ENCODE measurements at regions not wholly inside any gene's neighbourhood (a gene's known extent, or its start where the extent isn't known, plus 50 kb on each side); places are given as distances from the start of the nearest gene placed in this dataset.

DNA sequence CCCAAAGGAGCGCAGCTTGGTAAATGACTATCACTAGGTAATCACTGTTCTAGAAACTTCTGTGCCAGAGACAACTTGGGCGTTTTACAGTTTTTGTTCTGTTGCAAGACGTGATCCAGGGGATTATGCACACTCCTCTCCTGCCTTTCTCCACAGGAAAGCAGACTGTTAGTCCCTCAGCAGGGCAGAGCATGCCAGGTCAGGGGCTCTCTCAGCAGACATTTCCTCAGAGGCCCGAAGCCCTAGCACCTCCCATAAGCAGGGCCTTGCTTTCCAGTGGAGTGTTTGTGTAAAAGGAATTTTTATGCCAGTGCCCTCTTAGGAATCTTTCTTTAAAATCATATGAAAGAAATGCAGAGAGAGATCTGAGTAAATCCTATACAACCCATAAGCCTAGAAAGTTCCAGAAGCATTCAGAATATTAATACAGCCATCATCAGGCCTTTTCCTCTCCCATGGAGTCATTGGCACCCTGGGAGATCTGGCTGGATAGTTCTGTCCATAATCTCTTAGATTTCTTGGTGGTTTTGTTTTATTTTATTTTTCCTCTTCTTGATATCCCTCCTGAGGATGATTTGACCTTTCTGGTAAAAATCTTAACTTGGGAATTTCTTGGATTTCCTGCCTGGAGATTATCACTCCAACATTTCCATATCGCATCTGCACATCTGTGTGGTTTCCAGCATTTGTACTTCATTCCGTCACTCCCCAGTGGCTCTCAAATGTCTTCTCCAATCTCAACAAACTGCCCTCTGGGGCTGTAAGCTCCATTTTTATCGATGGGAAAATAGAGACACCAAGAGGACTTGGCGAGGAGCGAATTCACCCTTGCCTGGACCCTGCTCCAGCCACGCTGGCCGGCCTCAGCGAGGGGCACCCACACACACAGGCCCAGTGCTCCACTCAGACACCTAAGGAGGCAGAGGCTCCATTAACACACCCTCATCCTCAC, 116.1 kb downstream of the PSMG1 start:
- intact Hi-C loops (cut with DNase I): no loop called here
- TF ChIP-seq, protein P1, sequence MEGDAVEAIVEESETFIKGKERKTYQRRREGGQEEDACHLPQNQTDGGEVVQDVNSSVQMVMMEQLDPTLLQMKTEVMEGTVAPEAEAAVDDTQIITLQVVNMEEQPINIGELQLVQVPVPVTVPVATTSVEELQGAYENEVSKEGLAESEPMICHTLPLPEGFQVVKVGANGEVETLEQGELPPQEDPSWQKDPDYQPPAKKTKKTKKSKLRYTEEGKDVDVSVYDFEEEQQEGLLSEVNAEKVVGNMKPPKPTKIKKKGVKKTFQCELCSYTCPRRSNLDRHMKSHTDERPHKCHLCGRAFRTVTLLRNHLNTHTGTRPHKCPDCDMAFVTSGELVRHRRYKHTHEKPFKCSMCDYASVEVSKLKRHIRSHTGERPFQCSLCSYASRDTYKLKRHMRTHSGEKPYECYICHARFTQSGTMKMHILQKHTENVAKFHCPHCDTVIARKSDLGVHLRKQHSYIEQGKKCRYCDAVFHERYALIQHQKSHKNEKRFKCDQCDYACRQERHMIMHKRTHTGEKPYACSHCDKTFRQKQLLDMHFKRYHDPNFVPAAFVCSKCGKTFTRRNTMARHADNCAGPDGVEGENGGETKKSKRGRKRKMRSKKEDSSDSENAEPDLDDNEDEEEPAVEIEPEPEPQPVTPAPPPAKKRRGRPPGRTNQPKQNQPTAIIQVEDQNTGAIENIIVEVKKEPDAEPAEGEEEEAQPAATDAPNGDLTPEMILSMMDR (IDR thresholded peaks at IDR 0.05): no peak
- H3K36me3 ChIP-seq: no peaks in the 10 kb centered on the region
- H3K4me3 ChIP-seq: no peak overlapping the region
- peaks cover 4 to 28% of the 10 kb centered on the region in 2 donors for H3K4me1 ChIP-seq
- H3K9me3 ChIP-seq: peaks cover 0 to 8% of the 10 kb centered on the region in 2 donors
- no peaks in the 10 kb centered on the region for H3K27me3 ChIP-seq
- H3K27ac ChIP-seq: peak overlapping the region; percentile 63 to 65
- DNase-seq (ENCODE audit: low spot score in 2 of 2): peak in 1 of 2 donors; percentile 74

GRCh38 chr21:39065917-39066316, 117.3 kb downstream of the PSMG1 start:
- H3K4me3 ChIP-seq: no peak overlapping the region
- DNase-seq (ENCODE audit: low spot score in 2 of 2): no peak
- peaks cover 0 to 8% of the 10 kb centered on the region in 2 donors for H3K9me3 ChIP-seq
- peaks cover 4 to 23% of the 10 kb centered on the region in 2 donors for H3K4me1 ChIP-seq
- TF ChIP-seq, protein P1 (IDR thresholded peaks at IDR 0.05): no peak
- H3K27ac ChIP-seq: peak overlapping the region; percentile 26 to 63
- no peaks in the 10 kb centered on the region for H3K36me3 ChIP-seq
- H3K27me3 ChIP-seq: no peaks in the 10 kb centered on the region
- intact Hi-C loops (cut with DNase I): no loop called here

GRCh38 chr21:39064325-39065012, 118.8 kb downstream of the PSMG1 start:
- no peak overlapping the region for H3K4me3 ChIP-seq
- H3K27me3 ChIP-seq: no peaks in the 10 kb centered on the region
- peaks cover 4 to 23% of the 10 kb centered on the region in 2 donors for H3K4me1 ChIP-seq
- intact Hi-C loops (cut with DNase I): no loop called here
- H3K36me3 ChIP-seq: no peaks in the 10 kb centered on the region
- peaks cover 0 to 8% of the 10 kb centered on the region in 2 donors for H3K9me3 ChIP-seq
- peak in 1 of 2 donors; percentile 16 for DNase-seq (ENCODE audit: low spot score in 2 of 2)
- no peak overlapping the region for H3K27ac ChIP-seq
- TF ChIP-seq, protein P1 (IDR thresholded peaks at IDR 0.05): no peak

GRCh38 chr21:39063517-39063916, 119.7 kb downstream of the PSMG1 start:
- TF ChIP-seq, protein P1 (IDR thresholded peaks at IDR 0.05): no peak

GRCh38 chr21:39062196-39062595, 121.1 kb downstream of the PSMG1 start:
- no peaks in the 10 kb centered on the region for H3K27me3 ChIP-seq
- DNase-seq (ENCODE audit: low spot score in 2 of 2): peak in 1 of 2 donors; percentile 60

More at GRCh38 chr21:39063517-39063916, 119.7 kb downstream of the PSMG1 start:
- Histone ChIP-seq H3K9me3 (peaks cover 0 to 8% of the 10 kb centered on the region in 2 donors), H3K27me3 (no peaks in the 10 kb centered on the region), H3K4me1 (peaks cover 4 to 23% of the 10 kb centered on the region in 2 donors), H3K36me3 (no peaks in the 10 kb centered on the region), H3K4me3 (no peak overlapping the region), H3K27ac (no peak overlapping the region)
- intact Hi-C loops (cut with DNase I): no loop called here
- DNase-seq (ENCODE audit: low spot score in 2 of 2): peak in 1 of 2 donors; percentile 3

More at GRCh38 chr21:39062196-39062595, 121.1 kb downstream of the PSMG1 start:
- intact Hi-C loops (cut with DNase I): no loop called here
- Histone ChIP-seq H3K4me1 (peaks cover 4 to 16% of the 10 kb centered on the region in 2 donors), H3K9me3 (peaks cover 0 to 8% of the 10 kb centered on the region in 2 donors), H3K27ac (no peak overlapping the region), H3K36me3 (no peaks in the 10 kb centered on the region), H3K4me3 (no peak overlapping the region)
- TF ChIP-seq, protein P1 (IDR thresholded peaks at IDR 0.05): no peak
